ENCODE measurements at regions not wholly inside any gene's neighbourhood (a gene's known extent, or its start where the extent isn't known, plus 50 kb on each side); places are given as distances from the start of the nearest gene placed in this dataset.
A peak's percentile ranks its signal among the peaks of the same experiment; 100 is the strongest.
"Not testable (repeated sequence)": the region's sequence is repeated elsewhere in the genome, so short reads cannot be mapped to it uniquely, and the experiment has no call there.

GRCh38 chrX:42290608-42291007 lies 367.3 kb upstream of the CASK start:
- DNase-seq: no peak

GRCh38 chrX:42289492-42290385 lies 366.4 kb upstream of the CASK start:
- no peak for DNase-seq

GRCh38 chrX:42285681-42286080 lies 362.3 kb upstream of the CASK start:
- not testable (repeated sequence) for DNase-seq

- no peak for DNase-seq
Measured at GRCh38 chrX:42276982-42277690, 353.8 kb upstream of the CASK start.

- no peak for DNase-seq
Measured at GRCh38 chrX:42274151-42274550, 350.8 kb upstream of the CASK start.

GRCh38 chrX:42273387-42273786 lies 350.0 kb upstream of the CASK start:
- DNase-seq: no peak

GRCh38 chrX:42269186-42269585 lies 345.8 kb upstream of the CASK start:
- DNase-seq: peak; percentile 55

- DNase-seq: no peak
Measured at GRCh38 chrX:42260854-42261253, 337.5 kb upstream of the CASK start.

GRCh38 chrX:42248226-42248625 lies 324.9 kb upstream of the CASK start:
- DNase-seq: no peak

GRCh38 chrX:42247241-42247640 lies 323.9 kb upstream of the CASK start:
- peak; percentile 1 for DNase-seq

- peak; percentile 0 for DNase-seq
Measured at GRCh38 chrX:42246814-42247213, 323.5 kb upstream of the CASK start.

- DNase-seq: no peak
Measured at GRCh38 chrX:42242004-42242403, 318.6 kb upstream of the CASK start.

- peak; percentile 3 for DNase-seq
Measured at GRCh38 chrX:42241421-42241820, 318.1 kb upstream of the CASK start.

- peak; percentile 1 for DNase-seq
Measured at GRCh38 chrX:42237956-42238355, 314.6 kb upstream of the CASK start.

- DNase-seq: no peak
Measured at GRCh38 chrX:42229533-42229932, 306.2 kb upstream of the CASK start.

GRCh38 chrX:42220666-42221065 lies 297.3 kb upstream of the CASK start:
- DNase-seq: no peak

- DNase-seq: no peak
Measured at GRCh38 chrX:42220083-42220482, 296.7 kb upstream of the CASK start.

GRCh38 chrX:42219231-42219630 lies 295.9 kb upstream of the CASK start:
- peak; percentile 12 for DNase-seq

GRCh38 chrX:42195506-42195905 lies 272.2 kb upstream of the CASK start:
- no peak for DNase-seq

- DNase-seq: no peak
Measured at GRCh38 chrX:42189576-42189975, 266.2 kb upstream of the CASK start.

- DNase-seq: no peak
Measured at GRCh38 chrX:42188730-42189129, 265.4 kb upstream of the CASK start.

- no peak for DNase-seq
Measured at GRCh38 chrX:42176789-42177188, 253.4 kb upstream of the CASK start.

- DNase-seq: no peak
Measured at GRCh38 chrX:42175843-42176242, 252.5 kb upstream of the CASK start.

- DNase-seq: not testable (repeated sequence)
Measured at GRCh38 chrX:42157923-42158322, 234.6 kb upstream of the CASK start.

Measured in fibroblast of skin of right biceps (primary cell).